ENCODE measurements at regions not wholly inside any gene's neighbourhood (a gene's known extent, or its start where the extent isn't known, plus 50 kb on each side); places are given as distances from the start of the nearest gene placed in this dataset.

DNA sequence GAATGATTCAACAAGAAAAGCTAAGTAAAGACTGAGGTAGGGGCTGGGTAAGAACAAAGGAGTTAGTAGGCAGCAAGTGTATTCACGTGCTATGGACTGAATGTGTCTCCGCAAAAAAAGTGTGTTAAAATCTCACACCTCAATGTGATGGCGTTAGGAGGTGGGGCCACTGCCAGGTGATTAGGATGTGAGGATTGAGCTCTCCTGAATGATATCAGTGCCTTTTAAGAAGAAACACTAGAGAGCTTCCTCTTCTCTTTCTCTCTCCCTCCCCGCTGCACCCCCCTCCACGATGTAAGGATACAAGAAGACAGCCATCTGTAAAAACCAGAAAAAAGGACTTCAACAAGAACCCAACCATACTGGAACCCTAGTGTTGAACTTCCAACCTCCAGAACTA lies 396.1 kb upstream of the PLXNA2 start:
- no peak for DNase-seq (ENCODE audit: low spot score)

DNA sequence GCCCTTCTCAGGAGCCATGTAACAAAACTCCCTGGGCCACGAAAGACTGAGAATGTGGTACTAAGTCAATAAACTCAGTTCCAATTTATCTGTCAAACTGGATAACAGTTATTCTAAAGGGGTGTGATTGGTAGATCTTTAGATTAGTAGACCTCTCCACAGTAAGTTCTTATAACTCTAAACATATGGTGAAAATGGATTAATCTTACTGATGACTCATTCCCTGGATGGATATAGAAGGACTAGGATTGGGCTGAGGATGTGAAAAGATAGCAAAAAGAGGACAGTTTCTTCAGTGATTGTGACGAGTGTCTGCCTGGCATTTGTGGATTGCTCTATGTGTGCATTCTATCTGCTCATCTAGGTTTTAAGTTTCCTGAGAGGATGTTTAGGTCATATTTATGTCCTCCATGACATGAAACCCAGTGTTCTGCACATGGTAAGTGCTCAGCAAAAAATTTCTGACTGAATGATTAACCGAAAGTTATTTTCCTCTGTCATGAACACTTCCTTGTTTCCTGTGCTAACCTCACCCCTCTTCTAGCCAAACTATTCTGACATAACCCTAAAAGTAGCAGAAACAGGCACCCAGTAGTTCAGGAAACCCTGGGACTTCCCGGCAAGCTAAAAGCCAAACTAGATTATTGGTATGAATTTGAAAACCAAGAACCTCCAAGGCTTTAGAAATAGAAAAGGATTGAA lies 397.5 kb upstream of the PLXNA2 start:
- DNase-seq (ENCODE audit: low spot score) = no peak

DNA sequence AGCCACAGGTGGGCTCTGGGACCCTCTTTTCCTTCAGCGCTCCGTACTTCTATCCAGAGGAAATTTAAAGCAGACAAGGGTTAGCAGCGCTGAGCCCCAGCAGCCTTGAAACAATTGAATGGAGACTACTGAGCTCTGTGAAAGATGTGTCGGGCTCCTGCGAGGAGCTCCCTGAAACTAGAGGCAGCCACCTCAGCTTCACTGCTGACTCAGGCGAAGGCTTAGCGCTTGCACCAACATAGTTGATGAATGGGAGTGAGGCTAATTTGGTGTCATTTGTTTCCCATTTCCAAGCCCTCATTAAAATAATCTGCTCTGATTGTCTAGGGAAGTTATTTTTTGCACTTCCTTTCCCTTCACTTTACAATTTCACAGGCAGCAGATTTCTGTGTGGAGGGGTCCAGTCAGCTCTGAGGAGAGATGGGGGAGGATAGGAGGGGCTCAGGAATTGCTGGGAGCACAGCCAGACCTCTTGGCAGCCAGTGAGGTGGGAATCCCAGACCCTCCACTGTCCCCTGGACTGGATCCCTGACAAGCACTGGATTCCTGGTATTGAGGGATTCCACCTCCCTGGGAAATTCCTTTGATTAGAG lies 398.9 kb upstream of the PLXNA2 start:
- no peak for DNase-seq (ENCODE audit: low spot score)

DNA sequence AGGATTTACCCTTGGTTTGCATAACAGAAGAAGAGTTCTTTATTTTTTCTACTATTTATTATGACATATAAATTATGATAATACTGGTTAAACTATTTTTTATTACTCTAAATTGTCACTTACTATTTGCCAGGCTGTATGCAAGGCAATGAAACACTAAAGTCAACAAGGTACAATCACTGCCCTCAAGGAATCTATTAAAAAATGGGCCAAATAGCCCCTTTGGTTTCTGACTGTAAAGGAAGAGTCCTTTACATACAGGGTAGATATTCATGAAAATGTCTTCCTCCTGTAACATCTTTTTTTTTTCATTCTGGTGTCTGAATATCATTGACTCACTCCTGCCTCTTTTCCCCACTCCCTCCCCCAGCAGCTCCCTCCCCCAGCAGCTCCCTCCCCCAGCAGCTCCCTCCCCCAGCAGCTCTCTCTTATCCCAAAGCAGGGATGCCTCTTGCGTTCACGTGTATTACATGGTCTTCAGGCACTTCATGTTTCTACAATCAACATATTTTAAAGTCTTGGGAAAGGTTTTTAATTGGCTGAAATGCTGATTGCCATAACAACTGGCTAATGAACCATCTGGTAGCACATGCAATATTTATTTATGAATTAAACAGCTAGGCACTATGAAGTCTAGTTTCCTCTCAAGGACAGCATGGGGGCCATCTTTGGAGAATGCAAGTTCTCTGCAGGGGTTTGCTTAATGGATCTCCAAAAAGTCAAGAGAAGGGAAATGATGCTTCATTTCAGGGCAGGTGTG lies 400.4 kb upstream of the PLXNA2 start:
- no peak for DNase-seq (ENCODE audit: low spot score)

DNA sequence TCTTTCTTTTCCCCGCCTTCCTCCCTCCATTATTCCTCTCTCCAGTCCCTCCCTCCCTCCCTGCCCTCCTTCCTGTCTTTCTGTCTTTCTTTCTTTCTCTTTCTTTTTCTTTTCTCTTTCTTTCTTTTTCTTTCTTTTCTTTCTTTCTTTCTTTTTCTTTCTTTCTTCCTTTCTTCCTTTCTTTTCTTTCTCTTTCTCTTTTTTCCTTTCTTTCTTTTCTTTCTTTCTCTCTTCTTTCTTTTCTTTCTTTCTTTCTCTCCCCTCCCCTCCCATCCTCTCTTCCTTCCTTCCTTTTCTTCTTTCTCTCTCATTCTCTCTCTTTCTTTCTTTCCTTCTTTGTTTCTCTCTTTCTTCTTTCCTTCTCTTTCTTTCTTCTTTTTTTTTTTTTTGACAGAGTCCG lies 402.2 kb upstream of the PLXNA2 start:
- no peak for DNase-seq (ENCODE audit: low spot score)

DNA sequence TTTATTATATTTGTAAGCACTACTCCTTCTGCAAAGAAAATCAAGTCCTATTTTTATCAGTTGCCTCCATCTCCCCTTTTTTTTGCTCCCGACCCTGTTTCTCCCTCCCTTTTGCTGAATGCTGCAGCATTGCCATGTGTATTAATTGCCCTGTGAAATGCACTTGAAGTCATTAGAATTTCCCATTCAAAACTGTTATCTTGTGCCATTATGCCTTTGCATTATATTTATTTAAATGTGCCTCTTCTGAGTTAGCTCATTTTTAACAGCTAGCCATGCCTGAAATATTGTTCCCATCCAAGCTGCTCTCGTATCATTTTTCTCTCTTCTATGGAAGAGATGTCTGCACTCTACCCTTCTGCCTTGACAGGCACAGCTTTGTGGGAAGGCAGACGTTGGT lies 404.0 kb upstream of the PLXNA2 start:
- no peak for DNase-seq (ENCODE audit: low spot score)

DNA sequence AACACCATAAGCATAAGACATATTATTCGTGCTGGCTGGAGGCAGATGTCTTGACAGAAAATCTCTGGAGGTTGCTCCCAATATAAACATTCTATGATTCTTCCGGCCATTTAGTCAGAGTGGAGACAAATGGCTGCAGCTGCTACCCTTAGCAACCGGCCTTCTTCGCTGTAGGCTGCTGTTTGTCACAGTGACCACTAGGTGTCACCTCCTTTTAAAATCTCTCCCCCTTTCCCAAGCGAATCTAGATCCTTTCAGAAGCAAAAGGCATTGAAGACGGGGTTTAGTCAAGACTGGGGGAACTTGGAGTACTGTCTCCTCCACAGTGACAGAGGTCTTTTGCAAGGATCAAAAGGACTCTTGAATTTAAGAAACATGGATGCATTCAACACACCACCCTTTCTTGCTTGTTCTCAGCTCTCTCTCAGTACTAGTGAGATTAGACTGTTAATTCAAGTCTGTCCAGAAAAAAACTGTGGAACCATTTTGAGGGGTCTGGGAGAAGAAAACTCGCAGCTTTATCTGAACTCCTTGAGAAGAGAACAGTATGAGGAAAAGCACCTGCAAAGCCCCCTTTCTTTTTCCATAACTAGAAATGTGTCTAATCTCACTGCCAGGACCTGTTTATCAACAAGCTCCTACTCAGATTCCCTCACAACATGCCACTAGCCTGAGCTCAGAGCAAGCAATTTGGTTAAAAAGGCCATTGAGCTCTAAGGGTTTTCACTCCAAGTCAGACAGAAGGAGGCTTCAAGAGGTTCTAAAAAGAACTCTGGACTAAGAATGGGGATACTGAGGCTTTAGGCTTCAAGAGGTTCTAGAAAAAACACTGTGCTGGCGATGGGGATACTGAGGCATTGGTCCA lies 408.3 kb upstream of the PLXNA2 start:
- peak; percentile 81 for DNase-seq (ENCODE audit: low spot score)

DNA sequence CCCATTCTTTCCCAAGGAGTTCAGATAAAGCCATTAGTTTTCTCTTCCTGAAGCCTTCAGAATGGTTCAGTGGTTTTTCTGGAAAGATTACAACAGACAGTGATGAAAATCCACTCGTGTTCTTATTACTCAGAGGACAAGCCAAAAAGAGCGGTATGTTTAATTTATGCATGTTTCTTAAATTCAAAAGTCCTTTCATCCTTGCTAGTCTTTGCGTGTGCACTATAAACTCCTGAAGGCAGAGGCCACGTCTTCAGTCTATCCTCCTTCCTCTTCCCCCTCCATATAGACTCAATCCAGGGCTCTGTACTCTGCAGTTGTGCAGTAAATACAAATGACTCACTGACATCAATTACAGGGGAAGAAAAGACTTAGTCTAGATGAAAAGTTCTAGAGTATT lies 409.2 kb upstream of the PLXNA2 start:
- DNase-seq (ENCODE audit: low spot score) = no peak

DNA sequence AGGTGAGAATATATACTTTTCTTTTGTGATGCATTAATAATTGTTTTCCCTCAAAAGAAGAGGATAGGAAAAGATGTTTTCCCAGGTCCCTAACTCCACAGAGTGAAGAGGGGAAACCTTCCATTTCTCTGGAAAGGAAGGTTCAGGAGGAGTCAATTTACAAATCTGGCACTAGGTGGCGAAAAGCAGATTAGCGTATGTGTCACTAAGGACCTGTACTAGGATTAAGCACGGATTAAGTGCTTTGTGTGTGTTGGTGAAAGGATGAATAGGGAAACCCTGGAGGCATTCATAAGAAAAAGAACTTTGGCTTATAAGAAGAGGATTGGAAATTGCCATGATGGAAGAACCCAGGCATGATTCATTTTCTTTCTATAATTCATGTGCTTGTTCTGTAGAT lies 410.1 kb upstream of the PLXNA2 start:
- DNase-seq (ENCODE audit: low spot score) = peak; percentile 52

DNA sequence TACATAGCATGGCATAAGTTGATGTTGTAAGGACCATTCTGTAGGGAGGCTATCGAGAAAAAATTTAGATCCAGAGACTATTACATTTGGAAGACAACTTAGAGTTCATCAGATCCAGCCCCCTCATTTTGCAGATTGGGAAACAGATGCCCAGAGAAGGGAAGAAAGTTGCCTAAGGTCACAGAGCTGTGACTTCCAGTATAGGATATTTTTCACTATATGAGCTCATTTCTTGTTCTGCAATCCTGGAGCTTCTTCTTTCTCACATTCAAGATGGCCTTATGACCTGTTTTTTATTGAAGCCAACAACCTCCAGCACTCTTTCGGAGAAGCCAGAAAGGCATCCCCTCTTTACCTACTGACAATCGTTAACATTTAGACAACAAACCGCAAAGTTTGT lies 421.8 kb upstream of the PLXNA2 start:
- no peak for DNase-seq (ENCODE audit: low spot score)

DNA sequence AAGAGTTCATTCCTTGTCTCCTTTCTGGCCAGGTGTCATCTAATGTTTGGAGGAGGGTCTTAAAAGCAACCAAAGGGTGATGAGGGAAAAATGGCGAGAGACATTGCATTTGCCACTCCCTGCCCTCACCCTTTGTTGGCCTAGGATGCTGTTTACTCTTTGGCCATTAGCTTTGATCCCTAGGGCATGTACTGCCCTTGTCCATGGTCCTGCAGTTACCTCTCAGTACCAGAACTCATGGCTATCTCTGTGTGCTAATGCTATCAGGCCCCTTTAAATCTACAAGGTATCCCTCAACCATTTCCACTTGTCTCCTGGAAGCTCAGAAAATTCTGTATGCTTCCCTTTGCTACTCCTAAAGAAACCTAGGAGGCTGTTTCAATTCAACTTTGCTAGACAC lies 424.8 kb upstream of the PLXNA2 start:
- DNase-seq (ENCODE audit: low spot score) = peak; percentile 7

DNA sequence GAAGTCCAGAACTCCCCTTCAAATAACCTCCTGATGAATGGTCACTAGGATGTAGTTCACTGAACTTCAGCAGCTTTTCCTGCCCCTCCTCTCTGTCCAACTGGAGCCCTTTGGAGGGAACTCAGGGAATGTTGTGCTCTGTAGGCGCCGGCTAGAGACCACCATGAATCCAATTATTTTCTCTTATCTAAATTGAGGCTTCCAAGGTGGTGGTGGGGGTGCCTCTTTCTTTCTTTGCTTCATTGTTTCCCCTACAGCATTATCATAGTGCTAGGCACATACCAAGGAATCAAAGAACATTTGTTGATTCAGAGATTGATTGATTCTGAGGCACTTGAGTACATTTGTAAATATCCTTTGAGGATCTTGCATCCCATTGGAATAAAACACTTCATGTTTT lies 426.6 kb upstream of the PLXNA2 start:
- no peak for DNase-seq (ENCODE audit: low spot score)

DNA sequence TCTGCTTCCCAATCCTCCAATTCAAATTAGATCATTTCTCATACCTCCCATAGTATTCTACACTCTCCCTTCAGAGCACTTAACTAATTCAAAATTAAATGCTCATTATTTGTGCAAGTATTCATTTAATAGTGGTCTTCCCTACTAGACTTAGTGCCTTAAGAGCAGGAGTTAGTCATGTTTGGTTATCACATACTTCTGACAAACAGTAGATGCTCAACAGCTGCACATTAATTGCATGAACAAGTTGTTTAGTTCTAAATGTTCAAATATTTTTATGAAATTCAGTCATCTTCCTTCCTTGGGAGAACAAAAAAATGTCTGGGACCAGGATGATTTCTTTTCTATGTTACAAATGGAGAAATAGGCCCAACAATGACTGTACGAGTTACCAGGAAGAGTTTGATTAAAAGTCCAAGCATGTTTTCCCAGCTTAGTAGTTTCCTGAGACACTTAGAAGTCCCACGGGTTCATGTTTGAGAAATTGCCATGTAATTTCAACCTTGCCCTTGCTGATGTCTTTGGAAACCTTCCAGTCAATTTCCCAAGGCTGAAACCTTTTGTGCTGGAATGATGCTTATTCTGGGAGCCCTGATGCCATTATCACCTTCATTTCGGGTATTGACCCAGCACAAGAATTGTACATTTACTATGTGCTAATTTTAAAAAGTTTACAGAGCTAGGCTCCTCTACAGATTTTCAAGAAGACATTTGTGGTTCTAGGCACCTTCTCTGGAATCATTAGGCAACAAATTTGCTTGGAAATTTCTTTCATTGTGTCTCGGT lies 437.9 kb upstream of the PLXNA2 start:
- DNase-seq (ENCODE audit: low spot score) = no peak

DNA sequence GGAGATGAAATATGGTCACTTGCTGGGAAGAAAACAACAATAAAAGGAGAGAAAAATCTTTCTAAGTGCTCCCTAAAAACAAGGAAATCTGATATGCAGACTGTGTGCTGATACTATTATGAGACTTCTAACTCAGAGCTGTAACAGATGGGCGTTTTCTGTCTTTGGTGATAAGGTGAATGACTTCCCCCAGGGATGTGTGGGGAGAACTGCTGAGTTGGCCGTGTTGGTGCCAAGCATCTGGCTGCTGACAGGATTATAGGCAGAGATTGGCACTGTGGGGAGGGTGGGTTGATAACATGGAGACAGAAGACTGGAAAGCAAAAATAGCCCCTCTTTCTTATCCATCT lies 438.5 kb upstream of the PLXNA2 start:
- no peak for DNase-seq (ENCODE audit: low spot score)

DNA sequence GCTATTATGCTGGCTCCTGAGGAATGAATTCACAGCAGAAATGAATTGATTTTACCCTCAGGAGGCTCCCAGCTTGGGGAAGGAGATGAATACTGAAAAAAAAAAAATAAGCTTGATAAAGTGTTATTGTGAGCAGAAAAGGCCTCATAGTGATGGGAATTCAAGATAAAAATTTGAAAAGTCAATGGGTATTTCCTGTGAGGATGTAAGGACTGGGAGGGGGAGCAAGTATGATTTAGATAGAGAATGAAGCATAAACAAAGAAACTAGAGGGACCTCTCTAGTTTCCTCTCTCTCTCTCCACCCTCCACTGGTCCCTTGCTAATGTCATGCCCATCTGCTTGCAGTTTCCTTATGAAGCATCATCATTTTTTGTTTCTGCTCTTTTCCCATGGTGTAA lies 439.0 kb upstream of the PLXNA2 start:
- no peak for DNase-seq (ENCODE audit: low spot score)

DNA sequence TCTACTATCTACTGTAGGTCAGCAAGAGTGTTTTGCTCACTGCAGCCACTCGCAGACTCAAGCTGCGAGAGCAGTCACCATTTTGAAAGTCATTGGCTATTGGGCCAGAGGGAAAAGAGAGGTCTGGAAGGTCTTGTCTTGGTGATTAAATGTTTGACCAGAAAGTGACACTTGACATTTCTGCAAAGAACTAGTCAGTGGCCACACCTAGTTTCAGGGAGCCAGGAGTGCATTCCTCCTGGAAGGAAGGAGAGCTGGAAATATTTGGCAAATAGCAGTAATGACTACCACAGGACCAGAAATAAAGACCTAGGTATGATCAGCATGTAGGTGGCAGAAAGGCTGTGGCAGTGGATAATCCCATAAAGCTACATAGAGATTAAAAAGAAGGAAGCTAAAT lies 440.0 kb upstream of the PLXNA2 start:
- no peak for DNase-seq (ENCODE audit: low spot score)

DNA sequence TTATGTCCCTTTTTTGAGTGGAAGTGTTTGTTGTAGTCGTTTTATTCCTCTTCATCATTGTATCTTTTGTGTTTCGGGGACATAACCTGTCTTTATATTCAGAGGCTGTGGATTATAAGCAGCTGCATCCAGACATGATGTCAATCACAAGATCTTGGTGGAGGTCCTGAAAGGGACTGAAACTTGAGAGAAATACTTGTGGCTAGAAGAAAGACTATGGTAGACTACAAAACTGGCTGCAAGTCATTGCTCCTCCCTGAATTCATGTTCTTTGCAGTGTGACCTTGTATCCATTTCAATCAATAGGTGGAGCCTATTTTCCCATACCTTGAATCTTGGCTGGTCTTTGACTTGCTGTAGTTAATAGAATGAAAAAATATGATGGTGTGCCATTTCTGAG lies 442.4 kb upstream of the PLXNA2 start:
- DNase-seq (ENCODE audit: low spot score) = no peak

DNA sequence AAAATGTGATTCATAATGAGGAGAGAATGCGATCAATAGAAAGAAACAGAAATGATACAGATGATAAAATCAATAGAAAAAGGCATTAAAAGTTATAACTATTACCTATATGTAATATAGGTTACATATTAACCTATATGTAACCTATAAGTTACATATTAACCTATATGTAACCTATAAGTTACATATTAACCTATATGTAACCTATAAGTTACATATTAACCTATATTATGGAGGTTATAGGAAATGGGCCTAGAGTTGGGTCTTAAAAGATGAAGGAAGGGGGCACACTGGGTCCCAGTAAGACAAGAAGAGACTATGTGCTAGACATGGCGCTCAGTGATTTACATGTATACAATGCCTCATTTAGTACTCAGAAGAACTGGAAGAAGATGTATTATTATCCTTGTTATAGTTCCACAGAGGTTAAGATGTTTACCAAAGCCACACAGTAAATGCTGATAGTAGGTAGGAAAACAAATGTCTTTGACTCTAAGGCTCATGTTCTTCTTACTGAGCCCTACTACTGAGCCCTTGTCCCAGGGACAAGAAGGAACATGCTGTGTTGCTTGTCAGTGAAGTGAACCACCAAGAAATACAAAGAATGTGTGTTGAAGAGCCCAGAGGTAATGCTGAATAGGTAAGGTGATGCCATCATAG lies 444.6 kb upstream of the PLXNA2 start:
- DNase-seq (ENCODE audit: low spot score) = no peak

DNA sequence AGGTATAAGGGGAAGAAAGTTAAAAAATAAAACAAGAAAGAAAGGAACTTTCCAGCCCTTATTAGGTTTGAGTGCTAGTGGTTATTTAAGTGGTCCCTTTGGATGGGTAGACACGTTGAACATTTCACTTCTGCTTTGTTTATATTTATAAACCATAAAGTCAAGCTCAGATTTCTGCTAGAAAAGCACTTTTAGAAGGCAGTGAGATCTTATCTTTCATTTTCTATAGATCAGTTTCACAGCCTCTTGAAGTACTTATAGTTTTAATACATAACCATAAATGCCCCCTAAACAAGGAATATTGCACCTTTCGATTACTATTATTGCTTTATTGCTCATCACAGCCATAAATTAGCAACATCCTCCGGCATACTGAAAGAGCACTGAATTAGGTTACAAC lies 446.8 kb upstream of the PLXNA2 start:
- DNase-seq (ENCODE audit: low spot score) = no peak

DNA sequence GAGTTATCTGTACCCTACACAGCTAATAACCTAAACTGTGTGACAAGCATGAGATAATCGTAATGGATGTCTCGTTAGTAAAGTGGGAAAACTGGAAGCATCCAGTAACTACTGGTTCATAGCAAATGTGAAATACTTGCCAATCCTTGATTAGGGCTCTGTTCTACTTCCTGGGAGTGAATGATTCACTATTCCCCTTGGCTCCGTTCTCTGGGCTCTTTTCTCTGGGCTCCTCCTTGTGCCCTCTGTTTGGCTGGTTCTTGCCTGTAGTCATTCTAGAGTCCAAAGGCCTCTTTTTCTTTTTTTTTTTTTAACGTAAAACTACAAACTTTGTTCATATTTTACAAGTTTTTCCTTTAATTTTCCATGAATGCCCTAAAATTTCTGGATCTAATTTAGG lies 465.8 kb upstream of the PLXNA2 start:
- no peak for DNase-seq (ENCODE audit: low spot score)

DNA sequence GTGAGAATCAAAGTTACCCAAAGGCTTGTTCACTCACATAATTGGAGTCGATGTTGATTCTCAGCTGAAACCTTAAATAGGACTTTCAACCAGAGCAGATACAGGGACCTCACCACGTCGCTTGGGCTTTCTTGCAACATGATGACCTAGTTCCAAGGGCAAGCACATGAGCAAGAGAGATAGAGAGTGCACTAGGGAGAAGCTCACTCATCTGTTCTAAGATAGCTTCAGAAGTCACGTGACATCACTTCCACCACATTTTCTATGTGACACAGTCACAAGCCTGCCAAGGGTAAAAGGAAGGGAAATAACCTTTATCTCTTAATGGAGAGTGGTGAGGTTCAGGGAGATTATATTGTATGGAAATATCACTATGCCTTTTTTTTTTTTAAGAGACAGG lies 470.1 kb upstream of the PLXNA2 start:
- no peak for DNase-seq (ENCODE audit: low spot score)

Data from RKO (cell line).